ENCODE measurements at regions not wholly inside any gene's neighbourhood (a gene's known extent, or its start where the extent isn't known, plus 50 kb on each side); places are given as distances from the start of the nearest gene placed in this dataset.

DNA sequence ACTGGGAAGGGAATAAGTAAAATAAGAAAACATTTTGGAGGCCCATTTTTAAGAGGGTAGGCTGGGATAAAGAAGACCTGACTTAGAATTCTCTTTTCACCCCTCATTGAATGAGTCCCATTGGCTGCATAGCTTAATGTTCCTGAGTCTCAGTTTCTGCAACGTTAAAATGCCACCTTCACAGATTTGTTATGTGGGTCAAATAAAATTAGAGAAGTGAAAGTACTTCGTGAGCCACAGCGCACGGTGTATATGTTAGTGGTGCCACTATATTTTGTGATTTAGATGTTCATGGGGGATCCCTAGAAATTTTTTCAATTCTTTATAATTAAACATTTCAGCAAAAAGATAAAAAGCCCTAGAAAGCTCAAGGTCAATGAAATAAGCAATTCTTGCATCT is 109.2 kb upstream of the HS3ST1 start:
- TF ChIP-seq, protein P1, sequence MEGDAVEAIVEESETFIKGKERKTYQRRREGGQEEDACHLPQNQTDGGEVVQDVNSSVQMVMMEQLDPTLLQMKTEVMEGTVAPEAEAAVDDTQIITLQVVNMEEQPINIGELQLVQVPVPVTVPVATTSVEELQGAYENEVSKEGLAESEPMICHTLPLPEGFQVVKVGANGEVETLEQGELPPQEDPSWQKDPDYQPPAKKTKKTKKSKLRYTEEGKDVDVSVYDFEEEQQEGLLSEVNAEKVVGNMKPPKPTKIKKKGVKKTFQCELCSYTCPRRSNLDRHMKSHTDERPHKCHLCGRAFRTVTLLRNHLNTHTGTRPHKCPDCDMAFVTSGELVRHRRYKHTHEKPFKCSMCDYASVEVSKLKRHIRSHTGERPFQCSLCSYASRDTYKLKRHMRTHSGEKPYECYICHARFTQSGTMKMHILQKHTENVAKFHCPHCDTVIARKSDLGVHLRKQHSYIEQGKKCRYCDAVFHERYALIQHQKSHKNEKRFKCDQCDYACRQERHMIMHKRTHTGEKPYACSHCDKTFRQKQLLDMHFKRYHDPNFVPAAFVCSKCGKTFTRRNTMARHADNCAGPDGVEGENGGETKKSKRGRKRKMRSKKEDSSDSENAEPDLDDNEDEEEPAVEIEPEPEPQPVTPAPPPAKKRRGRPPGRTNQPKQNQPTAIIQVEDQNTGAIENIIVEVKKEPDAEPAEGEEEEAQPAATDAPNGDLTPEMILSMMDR (conservative IDR thresholded peaks at IDR 0.05; ENCODE audit: low read depth, low read length), result no peak
- no peak for TF ChIP-seq EZH2 (IDR thresholded peaks at IDR 0.05; ENCODE audit: borderline replicate concordance, low read depth, low read length, poor library complexity, severe bottlenecking)

All from A673 (cell line).